Mesothelial cell of epicardium (in vitro differentiated cells): ENCODE measurements at regions not wholly inside any gene's neighbourhood (a gene's known extent, or its start where the extent isn't known, plus 50 kb on each side); places are given as distances from the start of the nearest gene placed in this dataset.

ENCODE experiments used
- DNase-seq, 2 experiments: peaks; one replicate each; pipeline ENCODE4 v3.0.0; 2021; ENCODE audit warnings: low spot score in 2 of 2; ENCODE audit not compliant: unreplicated experiment in 2 of 2
- H3K27ac Mint-ChIP-seq: 2 replicates; pipeline ENCODE4 v1.8.0; 2021; ENCODE audit warnings: mixed read lengths
- H3K27me3 Mint-ChIP-seq: 2 replicates; pipeline ENCODE4 v1.8.0; 2021; ENCODE audit warnings: low read depth, mixed read lengths
- H3K36me3 Mint-ChIP-seq: 2 replicates; pipeline ENCODE4 v1.8.0; 2021; ENCODE audit warnings: mixed read lengths
- H3K4me1 Mint-ChIP-seq: 2 replicates; pipeline ENCODE4 v1.8.0; 2021; ENCODE audit warnings: mixed read lengths
- H3K4me3 Mint-ChIP-seq: 2 replicates; pipeline ENCODE4 v1.8.0; 2021; ENCODE audit warnings: mild to moderate bottlenecking, moderate library complexity, mixed read lengths
- H3K9me3 Mint-ChIP-seq: 2 replicates; pipeline ENCODE4 v1.8.0; 2021; ENCODE audit warnings: mixed read lengths
- CTCF ChIP-seq: fragments of 200-600 bp; sonication (generic); IDR thresholded peaks from one replicate; pipeline ENCODE4 v1.5.0; 2021; ENCODE audit warnings: antibody characterized with exemption; ENCODE audit not compliant: unreplicated experiment

GRCh38 chr11:131253656-131254151 lies 116.7 kb upstream of the NTM start:
- no peaks in the 10 kb centered on the region for H3K9me3 Mint-ChIP-seq
- DNase-seq, result no peak
- TF ChIP-seq CTCF, result no peak
- peak overlapping the region; percentile 39 for H3K27ac Mint-ChIP-seq
- H3K27me3 Mint-ChIP-seq, result peaks cover 70% of the 10 kb centered on the region
- no peaks in the 10 kb centered on the region for H3K36me3 Mint-ChIP-seq
- H3K4me1 Mint-ChIP-seq, result peaks cover 19% of the 10 kb centered on the region
- H3K4me3 Mint-ChIP-seq, result no peak overlapping the region

GRCh38 chr11:131254254-131254653 lies 116.2 kb upstream of the NTM start:
- peaks cover 70% of the 10 kb centered on the region for H3K27me3 Mint-ChIP-seq
- H3K4me1 Mint-ChIP-seq, result peaks cover 19% of the 10 kb centered on the region
- no peak overlapping the region for H3K27ac Mint-ChIP-seq
- no peak for TF ChIP-seq CTCF
- no peaks in the 10 kb centered on the region for H3K36me3 Mint-ChIP-seq
- H3K4me3 Mint-ChIP-seq, result no peak overlapping the region
- no peaks in the 10 kb centered on the region for H3K9me3 Mint-ChIP-seq
- DNase-seq, result no peak

- Mint-ChIP-seq H3K4me3 (no peak overlapping the region), H3K9me3 (peaks cover 28% of the 10 kb centered on the region), H3K4me1 (no peaks in the 10 kb centered on the region), H3K27ac (no peak overlapping the region), H3K27me3 (peaks cover 4% of the 10 kb centered on the region), H3K36me3 (no peaks in the 10 kb centered on the region)
- DNase-seq, result no peak
- TF ChIP-seq CTCF, result no peak
Measured at GRCh38 chr11:131274233-131274632, 96.2 kb upstream of the NTM start.

GRCh38 chr11:131275580-131275979 lies 94.8 kb upstream of the NTM start:
- H3K4me1 Mint-ChIP-seq, result no peaks in the 10 kb centered on the region
- H3K9me3 Mint-ChIP-seq, result peaks cover 16% of the 10 kb centered on the region
- no peak for DNase-seq
- H3K27me3 Mint-ChIP-seq, result peaks cover 4% of the 10 kb centered on the region
- no peak overlapping the region for H3K4me3 Mint-ChIP-seq
- H3K27ac Mint-ChIP-seq, result no peak overlapping the region
- no peak for TF ChIP-seq CTCF
- H3K36me3 Mint-ChIP-seq, result no peaks in the 10 kb centered on the region

GRCh38 chr11:131278472-131278871 lies 91.9 kb upstream of the NTM start:
- no peak for DNase-seq
- H3K9me3 Mint-ChIP-seq, result no peaks in the 10 kb centered on the region
- H3K27ac Mint-ChIP-seq, result no peak overlapping the region
- no peaks in the 10 kb centered on the region for H3K4me1 Mint-ChIP-seq
- no peak for TF ChIP-seq CTCF
- peaks cover 3% of the 10 kb centered on the region for H3K27me3 Mint-ChIP-seq
- no peaks in the 10 kb centered on the region for H3K36me3 Mint-ChIP-seq
- H3K4me3 Mint-ChIP-seq, result no peak overlapping the region
